ENCODE measurements at regions not wholly inside any gene's neighbourhood (a gene's known extent, or its start where the extent isn't known, plus 50 kb on each side); places are given as distances from the start of the nearest gene placed in this dataset.

DNA sequence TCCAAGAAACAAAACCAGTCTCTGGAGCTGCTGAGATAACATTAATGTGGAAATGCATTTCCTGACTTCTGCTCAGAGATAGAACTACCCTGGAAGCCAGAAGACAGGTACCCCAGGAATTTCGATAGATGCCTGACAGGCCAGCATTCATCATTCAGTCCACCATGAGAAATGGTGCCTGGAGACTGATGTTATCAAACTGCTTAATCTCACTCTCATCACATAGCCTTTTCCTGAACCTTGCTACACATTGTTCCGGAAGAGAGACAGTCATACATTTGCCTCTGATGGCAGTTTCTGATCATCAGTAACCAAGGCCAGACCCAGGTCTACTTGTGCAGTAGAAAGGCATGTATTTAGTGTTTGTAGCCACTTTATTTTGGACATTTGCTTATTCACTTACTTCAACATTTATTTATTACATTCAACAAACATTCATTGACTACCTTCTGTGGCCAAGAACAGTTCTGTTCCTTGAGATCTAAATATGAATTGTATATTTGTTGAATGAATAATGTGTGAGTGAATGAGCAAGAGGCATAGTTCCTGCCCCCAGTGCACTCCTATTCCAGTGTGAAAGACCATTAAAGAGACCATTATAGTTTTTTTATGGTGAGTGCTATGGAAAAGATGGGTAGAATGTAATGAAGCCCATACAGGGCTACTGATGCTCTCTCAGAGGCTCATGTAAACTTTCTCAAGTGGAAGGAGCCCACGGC, 485.7 kb downstream of the NUF2 start:
- DNase-seq (ENCODE audit: low read depth, low spot score) = no peak

- no peak for DNase-seq (ENCODE audit: low read depth, low spot score)
Observed at GRCh38 chr1:163813251-163813650, 491.5 kb downstream of the NUF2 start.

DNA sequence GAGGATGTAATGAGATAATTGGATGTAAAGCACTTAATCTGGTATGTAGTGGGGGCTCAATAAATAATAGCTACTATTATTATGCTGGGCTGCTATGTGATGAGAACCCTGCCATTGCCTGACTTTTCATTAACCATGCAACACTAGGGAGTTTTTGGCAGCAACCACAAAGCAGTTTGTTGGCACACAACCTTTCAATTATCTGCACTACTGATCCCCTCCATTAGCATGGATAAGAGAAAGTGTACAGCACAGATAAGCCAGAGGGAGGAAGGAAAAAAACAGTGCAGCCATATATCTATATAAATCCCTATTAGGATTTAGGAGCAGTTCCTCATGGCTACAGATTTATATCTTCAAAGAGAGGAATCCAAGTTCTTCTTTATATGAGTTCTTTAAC, 498.5 kb downstream of the NUF2 start:
- DNase-seq (ENCODE audit: low read depth, low spot score) = no peak

DNA sequence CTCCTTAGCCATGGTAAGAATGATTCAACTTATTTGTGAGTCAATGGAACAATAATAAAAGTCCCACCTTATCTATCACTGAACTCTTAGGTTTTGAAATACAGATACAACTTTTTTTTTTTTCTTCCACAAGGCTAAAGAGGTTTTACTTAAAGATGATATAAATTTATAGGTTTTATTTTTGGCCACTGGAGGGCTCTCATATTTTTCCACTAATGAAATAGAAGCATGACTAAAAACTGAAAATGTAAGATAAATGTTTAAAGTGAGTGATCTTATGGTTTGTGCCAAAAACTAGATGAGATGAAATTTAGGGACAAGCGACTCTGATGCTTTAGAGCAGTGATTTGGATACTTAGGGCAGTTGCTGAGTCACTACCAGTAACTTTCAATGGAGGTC, 499.0 kb downstream of the NUF2 start:
- DNase-seq (ENCODE audit: low read depth, low spot score) = no peak

GRCh38 chr1:163821679-163822078, 499.9 kb downstream of the NUF2 start:
- no peak for DNase-seq (ENCODE audit: low read depth, low spot score)

DNA sequence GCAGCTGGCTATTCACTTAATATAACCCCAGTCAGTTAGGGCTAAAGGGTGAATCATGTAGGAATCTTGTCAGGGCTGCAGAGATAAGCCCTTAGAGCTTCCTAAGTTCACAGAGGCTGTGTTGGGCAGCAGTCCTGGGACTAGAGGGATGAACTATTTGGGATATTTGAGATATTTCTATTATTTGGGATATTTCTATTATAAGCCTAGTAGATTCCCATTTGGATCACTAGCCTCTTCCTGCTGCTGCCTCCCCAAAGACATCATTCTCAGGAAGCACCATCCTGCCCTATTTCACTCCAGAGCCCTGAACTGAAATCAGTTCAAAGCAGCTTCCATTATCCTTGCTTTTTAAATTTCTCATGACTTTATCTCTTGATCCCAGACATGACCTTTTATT, 501.3 kb downstream of the NUF2 start:
- DNase-seq (ENCODE audit: low read depth, low spot score) = no peak

GRCh38 chr1:163824006-163824405, 502.3 kb downstream of the NUF2 start:
- DNase-seq (ENCODE audit: low read depth, low spot score) = no peak

DNA sequence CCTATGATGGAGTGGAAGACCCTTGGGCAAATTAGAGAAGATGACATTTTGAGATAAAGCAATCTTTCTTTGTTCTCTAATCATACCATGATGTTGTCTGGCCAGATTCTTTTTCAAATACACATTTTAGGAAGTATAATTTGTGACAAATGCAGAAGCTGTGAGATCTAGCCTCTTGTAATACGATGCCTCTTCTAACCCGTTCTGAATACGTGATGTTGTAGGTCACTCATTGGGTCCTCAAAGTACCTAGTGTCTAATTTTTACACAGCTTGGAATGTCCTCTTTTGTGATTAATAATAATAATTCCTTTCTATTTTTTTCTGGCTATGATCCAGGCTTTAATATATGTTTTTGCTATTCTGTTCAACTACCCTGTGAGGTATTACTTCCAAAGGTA, 502.7 kb downstream of the NUF2 start:
- DNase-seq (ENCODE audit: low read depth, low spot score) = no peak

DNA sequence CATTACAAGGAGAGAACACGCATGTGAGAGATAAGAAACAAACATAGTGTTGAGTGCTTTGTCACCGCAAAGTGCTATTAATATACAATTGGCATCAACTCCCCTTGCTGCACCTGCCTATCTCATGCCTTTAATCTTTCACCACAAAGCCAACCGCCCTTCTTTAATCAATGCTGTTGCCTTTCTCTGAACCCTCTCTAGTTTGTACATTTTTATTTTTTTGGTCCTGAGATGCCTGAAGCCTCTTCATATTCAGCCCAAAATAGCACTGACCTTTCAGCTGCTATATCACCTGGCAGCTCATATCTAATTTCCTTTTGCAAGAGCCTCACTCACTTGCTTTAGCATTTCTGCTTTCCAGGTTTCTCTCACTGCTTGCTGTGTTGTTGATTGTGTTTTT, 504.7 kb downstream of the NUF2 start:
- no peak for DNase-seq (ENCODE audit: low read depth, low spot score)

GRCh38 chr1:163834778-163835177, 513.0 kb downstream of the NUF2 start:
- no peak for DNase-seq (ENCODE audit: low read depth, low spot score)

DNA sequence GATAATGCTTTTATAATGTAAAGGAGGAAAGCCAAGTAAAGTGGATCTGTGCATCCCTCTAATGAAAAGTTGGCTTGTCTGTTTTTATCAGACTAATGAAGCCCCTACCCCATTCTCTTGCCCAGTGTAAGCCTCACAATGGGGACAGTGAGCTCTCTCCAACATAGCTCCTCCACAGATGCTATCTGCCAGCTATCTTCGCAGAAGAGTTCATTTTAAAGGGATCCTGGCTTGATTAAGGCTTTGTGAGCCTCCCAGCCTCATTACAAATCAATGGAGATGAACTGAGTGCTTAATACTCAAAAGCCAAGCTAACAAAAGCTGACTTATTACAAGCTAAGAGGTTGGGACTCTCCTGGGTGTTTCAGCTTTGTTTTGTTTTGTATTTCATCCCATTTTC, 514.7 kb downstream of the NUF2 start:
- DNase-seq (ENCODE audit: low read depth, low spot score) = no peak

DNA sequence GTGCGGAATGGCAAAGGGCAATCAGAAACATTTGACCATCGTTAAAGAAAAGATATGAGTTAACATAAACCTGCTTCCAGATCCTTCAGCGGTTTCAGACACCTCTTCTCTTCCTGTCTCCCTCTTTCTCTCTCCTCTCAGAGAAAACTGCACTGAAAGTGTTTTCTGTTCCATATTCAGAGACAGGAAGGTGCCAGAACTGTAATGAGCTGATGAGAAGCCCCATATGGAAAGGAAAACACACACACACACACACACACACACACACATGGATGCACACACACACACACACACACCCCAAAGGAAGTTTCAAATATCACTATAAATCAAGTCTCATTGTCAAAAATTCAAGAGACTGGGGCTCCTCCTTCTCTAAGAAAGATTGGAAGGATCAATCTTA, 515.5 kb downstream of the NUF2 start:
- DNase-seq (ENCODE audit: low read depth, low spot score) = no peak

DNA sequence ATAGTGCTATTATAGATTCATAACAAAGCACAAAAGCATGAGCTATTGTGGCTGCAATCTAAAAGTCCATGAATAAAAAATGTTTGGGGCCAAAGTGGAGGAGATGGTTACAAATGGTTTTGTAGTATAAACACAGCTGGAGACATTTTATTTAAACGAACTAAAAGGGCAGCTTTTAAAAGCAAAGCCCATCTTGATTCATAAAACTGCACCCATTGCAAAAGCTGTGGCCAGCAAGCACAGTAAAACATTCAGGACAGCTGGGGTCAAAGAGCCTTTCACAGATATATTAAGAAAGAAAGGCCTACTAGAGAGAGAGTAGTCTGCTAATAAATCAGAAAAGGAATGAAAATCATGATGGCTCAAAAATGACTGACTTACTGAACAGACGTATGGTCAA, 520.8 kb downstream of the NUF2 start:
- no peak for DNase-seq (ENCODE audit: low read depth, low spot score)

DNA sequence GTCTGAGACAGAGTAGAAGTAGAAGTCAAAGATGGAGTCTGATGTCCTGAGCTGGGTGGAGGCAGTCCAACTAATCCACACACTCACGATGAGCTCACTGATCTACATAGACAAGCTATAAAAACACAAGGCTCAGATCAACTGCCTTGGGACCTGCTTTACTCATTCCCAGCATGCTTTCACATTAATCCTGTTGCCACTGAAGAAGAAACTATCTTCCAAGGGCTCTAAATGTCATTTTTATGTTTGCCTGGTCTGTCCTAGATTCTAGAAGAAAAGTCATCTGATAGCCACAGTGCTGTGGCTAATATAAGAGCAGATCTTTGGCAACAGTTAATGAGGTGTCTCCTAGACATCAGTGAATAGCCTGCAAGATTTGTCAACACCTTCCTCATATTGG, 522.7 kb downstream of the NUF2 start:
- DNase-seq (ENCODE audit: low read depth, low spot score) = no peak

DNA sequence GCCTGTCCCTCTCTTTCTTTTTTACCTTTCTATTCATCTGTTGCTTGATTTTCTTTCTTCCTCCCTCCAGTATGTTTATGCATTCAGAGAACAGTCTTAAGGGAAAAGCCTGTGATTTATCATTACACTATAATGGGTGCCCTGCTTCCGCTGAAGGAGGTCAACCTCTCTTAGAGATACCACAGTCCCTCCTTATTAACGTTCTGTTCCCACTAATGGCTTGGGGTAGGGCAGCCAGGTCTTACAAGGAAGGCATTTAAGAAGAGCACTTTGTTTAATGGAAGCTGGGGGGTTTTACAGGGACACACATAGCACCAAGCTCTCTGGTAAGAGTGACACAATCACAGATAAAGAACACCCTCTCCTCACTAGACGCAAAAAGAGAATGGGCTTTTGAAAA, 523.5 kb downstream of the NUF2 start:
- no peak for DNase-seq (ENCODE audit: low read depth, low spot score)

GRCh38 chr1:163863731-163864130, 542.0 kb downstream of the NUF2 start:
- DNase-seq (ENCODE audit: low read depth, low spot score) = no peak

DNA sequence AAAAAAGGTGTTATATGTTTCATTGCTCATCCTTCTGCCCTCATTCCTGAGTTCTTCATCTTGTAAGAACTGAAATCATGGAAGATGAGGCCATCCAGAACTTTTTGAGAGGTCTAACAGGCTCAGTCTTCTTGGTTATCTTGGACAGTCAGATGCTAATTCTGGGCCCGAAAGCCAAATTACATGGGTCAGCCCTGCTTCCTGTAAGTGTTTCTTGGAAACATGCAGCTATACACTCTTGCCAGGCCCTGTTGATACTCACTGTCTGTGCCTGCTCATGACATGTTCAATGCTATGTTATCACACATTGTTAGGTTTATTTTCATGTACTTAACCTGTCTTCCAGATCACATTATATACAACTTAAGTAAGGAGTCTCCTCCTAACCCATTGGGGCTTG, 542.5 kb downstream of the NUF2 start:
- DNase-seq (ENCODE audit: low read depth, low spot score) = no peak

DNA sequence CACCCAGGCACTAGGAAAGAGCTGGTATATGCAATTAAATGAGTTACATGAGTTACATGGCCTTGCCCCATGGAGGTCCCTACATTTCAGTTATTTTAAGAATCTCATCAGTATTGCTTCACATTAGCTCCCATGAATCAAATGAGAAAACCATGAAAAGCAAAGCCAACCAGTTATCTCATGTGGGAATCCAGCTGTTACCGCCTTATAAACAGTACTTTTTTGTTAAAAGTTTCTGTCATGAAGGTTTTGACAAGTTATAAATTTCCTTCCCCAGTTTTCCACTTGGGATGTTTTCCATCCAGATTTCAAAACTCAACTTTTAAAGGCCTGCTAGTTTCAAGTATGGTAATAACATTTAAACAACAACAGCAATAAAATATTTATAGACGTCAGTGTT, 544.8 kb downstream of the NUF2 start:
- no peak for DNase-seq (ENCODE audit: low read depth, low spot score)

DNA sequence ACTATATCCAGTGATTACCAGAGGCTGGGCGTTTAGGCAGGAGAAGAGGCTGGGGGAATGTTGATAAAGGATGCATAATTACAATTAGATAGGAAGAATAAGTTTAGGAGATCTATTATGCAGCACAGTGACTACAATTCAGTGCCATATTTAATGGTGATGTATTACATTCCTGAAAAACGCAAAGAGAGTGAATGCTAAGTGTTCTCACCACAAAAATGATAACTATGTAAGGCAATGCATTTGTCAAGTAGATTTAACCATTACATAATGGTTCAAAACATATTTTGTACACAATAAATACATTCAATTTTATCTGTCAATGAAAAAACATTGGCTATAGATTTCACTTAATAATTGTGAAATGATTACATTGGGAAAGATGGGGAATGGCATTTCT, 548.9 kb downstream of the NUF2 start:
- DNase-seq (ENCODE audit: low read depth, low spot score) = no peak

- DNase-seq (ENCODE audit: low read depth, low spot score) = no peak
Observed at GRCh38 chr1:163872067-163872466, 550.3 kb downstream of the NUF2 start.

- DNase-seq (ENCODE audit: low read depth, low spot score) = no peak
Observed at GRCh38 chr1:163874070-163874469, 552.3 kb downstream of the NUF2 start.

DNA sequence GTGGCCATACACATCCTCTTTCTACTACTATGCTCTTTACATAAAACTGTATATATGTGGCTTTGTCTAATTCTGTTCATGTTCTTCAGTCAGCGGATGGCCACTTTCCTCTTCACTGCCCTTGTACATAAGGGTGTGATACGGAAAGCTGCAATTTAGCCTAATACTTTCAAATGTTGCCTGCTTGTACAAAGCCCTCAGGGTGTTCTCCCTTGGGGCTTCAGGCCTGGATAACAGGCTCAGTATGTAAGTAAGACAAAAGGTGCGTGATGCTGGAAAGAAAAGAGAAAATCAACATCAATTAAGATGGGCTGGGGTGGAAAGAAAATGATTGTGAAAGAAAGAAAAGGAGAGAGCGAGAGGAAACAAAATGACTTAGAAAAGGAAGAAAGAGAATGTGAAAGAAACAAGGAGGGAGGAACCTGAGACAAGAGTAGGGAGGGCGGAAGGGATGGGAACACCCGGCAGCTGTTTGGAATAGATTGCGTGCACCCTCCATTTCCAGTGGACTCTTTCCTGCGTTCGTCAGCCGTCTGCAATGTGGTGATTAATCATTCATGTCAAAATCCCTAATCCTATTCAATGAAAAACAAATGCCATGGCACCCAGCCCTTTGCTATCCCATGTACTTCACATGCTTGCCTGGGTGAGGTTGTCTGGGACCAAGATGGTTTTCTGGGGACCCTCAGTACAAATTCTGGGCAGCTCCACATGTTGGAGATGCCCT, 553.6 kb downstream of the NUF2 start:
- no peak for DNase-seq (ENCODE audit: low read depth, low spot score)

- no peak for DNase-seq (ENCODE audit: low read depth, low spot score)
Observed at GRCh38 chr1:163875927-163876320, 554.2 kb downstream of the NUF2 start.

DNA sequence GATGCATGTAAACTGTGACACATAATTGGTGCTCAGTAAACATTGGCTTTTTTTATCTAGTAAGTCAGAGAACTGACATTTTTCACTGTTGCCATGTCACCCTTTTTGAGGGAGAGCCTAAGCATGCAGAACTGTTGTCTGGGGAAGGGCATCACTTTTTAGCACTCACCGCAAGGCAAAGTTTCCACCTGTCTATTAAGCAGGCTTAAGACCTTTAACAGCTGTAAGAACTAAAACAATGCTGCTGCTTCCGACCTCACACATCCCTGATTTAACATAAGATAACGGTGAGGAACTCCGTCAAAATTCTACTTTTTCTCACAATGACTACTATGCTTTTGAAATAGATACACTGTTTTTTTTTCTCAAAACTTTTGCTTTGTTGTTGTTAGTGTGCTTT, 554.8 kb downstream of the NUF2 start:
- DNase-seq (ENCODE audit: low read depth, low spot score) = no peak
